GM18907 (cell line): ENCODE measurements at regions not wholly inside any gene's neighbourhood (a gene's known extent, or its start where the extent isn't known, plus 50 kb on each side); places are given as distances from the start of the nearest gene placed in this dataset.

Source experiments
- ATAC-seq: cut with Tn5 transposase; IDR thresholded peaks from one replicate; pipeline ENCODE4 v1.9.1; 2021; ENCODE audit warnings: mild to moderate bottlenecking, moderate library complexity; ENCODE audit not compliant: unreplicated experiment

GRCh38 chr5:53360811-53361210, 119.6 kb upstream of the FST start:
- no peak for ATAC-seq

DNA sequence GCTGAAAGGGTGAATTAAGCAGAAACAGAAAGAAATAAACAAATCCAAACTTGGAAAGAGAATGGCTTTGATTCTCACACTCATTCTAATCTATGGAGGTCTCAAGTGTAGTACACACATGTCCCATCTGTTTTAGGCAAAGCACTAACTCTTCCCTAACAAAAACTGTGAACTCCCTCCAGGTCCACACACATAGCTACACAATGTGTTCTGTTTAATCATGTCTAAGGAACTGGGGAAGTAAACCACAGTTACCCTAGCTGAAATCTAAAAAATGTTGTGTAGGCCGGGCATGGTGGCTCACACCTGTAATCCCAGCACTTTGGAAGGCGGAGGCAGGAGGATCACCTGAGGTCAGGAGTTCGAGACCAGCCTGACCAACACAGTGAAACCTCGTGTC, 118.7 kb upstream of the FST start:
- ATAC-seq = no peak

GRCh38 chr5:53362521-53362941, 117.9 kb upstream of the FST start:
- no peak for ATAC-seq

- no peak for ATAC-seq
Observed at GRCh38 chr5:53364061-53364460, 116.4 kb upstream of the FST start.

GRCh38 chr5:53366245-53366644, 114.2 kb upstream of the FST start:
- no peak for ATAC-seq

- ATAC-seq = no peak
Observed at GRCh38 chr5:53367727-53368126, 112.7 kb upstream of the FST start.

DNA sequence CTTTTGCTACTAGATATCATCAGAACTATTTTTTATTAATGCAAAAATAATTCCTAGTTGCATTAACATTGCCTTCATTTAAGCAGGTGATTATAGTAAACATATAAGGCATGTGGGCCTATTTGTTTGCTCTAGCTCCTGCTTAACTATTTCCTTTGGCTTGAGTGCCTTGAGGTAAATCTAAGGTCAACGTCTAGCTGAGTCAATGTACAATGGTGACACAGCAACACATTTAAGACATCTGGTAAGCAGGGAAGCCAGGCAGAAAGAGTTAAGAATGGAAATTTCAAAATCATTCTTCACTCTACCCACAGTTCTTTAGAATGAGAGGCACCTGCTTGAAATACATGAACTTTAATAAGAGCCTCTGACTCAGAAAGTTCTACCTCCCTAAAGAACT, 111.9 kb upstream of the FST start:
- ATAC-seq = no peak

DNA sequence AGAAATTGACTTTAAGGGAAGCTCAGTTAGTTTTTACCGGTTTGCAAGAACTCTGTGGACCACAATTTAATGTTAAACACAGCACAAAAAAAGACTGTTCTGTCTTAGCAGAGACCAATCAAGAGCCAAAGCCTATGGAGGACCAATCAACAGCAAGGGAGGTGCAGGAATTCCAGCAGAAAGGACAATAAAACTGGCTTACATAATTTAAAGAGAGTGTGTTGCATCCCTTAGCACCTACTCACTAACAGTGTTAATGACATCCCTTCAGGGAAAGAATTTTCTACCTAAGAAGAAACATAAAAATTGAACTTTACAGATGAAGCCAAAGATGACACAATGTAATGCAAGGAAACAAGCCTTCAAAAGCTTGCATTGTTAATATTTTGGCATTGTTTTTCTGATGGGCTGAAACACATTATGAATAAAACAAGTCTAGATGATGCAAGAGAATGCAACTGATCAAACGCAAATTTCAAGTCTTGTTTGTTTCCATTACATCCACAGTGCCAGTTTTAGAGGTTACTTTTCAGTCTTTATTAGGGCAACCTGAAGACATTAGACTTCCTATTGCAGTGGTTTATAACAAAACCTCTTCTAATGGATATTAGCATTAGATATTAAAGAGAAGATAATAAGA, 111.3 kb upstream of the FST start:
- no peak for ATAC-seq

- no peak for ATAC-seq
Observed at GRCh38 chr5:53369681-53370080, 110.7 kb upstream of the FST start.

DNA sequence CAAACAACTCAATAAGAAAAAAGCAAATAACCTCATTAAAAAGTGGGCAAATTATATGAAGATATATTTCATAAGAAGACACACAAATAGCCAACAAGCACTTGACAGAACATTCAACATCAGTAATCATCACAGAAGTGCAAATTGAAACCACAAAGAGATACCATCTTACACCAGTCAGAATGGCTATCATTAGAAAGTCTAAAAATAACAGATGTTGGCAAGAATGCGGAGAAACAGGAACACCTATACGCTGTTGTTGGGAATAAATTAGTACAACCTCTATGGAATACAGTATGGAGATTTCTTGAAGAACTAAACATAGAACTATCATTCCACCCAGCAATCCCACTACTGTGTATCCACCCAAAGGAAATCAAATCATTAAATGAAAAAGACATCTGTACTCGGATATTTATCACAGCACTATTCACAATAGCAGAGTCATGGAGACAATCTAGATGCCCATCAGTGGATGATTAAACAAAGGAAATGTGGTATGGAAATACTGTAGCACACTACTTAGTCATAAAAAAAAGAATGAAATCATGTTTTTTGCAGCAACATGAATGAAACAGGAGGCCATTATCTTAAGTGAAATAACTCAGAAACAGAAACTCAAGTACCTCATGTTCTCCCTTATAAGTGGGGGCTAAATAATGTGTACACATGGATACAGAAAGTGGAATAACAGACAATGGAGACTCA, 106.8 kb upstream of the FST start:
- ATAC-seq = no peak

DNA sequence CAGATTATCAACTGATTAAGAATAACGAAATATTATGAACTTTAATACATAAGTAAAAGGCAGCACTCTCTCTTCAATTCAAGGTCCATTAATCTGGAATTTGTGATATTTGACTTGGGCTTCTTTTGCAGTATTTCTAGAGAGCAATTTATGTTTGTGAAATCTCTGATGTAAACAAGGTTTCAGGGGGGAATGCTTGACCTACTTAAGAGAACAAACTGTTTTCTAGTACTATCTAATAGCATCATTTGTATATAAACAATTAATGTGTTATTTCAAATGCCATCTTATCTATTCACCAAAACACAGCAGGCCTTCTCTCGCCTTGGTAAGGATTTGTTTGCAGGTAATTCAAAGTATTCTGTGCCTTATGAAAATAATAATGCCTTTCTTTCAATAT, 103.6 kb upstream of the FST start:
- ATAC-seq = no peak

GRCh38 chr5:53378190-53378589, 102.2 kb upstream of the FST start:
- ATAC-seq = no peak

GRCh38 chr5:53378590-53379247, 101.7 kb upstream of the FST start:
- no peak for ATAC-seq

- no peak for ATAC-seq
Observed at GRCh38 chr5:53386341-53386740, 94.1 kb upstream of the FST start.

DNA sequence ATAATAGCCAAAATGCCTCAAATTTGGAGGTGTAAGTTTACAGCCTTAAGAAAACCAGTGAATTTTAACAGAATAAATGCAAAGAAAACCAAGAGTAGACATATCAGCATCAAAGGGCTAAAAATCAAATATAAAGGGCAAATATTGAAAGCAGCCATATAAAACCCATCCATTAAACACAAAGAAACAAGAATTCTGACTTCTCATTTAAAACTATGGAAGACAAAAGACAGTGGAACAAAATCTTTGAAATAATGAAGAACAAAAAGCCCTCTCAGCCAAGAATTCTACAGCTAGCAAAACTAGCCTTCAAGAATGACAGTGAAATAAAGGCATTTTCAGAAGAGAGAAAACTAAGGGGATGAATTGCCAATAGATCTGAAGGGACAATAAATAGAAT, 91.3 kb upstream of the FST start:
- ATAC-seq = no peak

GRCh38 chr5:53392073-53392472, 88.4 kb upstream of the FST start:
- ATAC-seq = no peak

DNA sequence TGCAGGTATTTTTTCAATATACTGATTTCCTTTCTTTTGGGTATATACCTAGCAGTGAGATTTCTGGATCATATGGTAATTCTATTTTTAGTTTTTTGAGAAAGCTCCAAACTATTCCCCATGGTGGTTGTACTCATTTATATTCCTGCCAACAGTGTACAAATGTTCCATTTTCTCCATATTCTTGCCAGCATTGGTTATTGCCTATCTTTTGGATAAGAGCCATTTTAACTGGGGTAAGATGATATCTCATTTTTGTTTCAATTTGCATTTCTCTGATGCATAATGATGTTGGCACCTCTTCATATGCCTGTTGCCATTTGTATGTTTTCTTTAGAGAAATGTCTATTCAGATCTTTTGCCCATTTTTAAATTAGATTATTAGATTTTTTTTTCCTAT, 85.6 kb upstream of the FST start:
- no peak for ATAC-seq

GRCh38 chr5:53397141-53397757, 83.2 kb upstream of the FST start:
- no peak for ATAC-seq

DNA sequence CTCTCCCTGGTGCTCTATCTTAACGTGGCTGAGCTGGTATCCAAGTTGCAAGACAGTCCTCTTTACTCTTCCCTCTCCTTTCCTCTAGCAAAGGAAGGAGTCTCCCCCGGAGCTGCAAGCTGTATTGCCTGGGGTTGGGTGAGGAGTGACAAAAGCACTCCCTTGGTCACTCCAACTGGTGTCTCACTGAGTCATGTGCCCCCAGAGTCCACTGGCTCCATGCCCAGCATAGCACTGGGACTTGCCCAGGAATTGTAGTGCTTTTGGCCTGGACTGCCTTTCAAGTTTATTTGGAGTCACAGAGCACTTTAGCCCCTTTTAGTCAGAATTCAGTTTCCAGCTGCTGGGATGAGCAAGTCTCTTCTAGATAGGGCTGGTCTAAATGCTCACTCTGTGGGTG, 82.6 kb upstream of the FST start:
- no peak for ATAC-seq

DNA sequence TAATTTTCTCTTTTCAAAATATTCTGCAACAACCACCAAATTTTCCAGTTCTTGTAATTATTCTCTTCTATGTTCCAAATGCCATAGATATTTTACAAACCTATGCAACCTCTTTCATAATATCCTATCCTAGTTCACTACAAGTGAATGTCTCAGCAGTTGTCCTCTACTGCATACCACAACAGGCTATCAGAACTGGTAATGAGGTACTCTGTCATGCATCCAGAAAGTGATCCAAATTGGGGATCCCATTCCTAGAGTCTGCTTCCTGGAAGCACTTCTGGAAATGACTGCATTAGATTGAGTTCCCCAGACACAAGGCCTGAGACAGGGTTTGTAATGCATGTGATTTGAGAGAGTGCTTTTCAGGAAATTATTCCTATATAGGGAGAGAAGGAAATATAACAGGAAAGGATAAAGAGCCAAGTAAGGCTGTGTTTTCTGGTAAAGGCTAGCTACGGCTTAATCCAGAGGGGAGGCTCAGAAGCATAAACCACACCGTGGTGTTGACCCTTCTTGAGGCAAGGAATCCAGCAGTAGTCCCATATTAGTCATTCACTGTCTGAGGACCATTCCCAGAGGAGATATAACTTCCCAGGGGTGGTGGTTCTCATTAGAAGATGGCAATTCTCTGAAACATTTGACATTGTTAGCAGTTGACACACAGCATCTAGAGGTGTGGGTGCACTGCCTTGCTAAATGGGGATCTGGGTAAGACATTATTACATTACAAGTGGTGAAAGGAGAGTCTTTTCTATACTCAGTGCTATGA, 80.3 kb upstream of the FST start:
- ATAC-seq = no peak

- ATAC-seq = no peak
Observed at GRCh38 chr5:53403291-53403690, 77.1 kb upstream of the FST start.
